ENCODE measurements at regions not wholly inside any gene's neighbourhood (a gene's known extent, or its start where the extent isn't known, plus 50 kb on each side); places are given as distances from the start of the nearest gene placed in this dataset.

DNA sequence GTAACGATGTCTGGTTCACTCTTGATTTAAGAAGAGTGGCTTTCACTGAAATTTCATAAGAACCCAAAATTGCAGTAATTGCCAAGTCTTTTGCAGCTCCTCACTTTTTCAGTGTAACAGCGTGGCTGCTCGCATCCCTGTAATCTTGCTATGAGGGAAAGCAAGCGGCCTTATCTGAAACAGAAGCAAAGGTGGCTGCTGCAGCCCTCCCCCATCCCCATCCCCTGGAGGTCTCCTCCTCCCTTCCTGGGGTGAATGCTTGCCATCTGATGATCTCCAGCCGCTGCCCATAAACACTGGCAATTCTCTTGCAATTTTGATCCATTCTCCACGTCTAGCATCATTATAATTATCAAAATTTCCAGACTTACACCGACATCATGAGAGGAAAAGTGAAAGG lies 182.5 kb upstream of the ASIC2 start:
- TF ChIP-seq POLR2A (IDR thresholded peaks at IDR 0.05), result no peak
- TF ChIP-seq, protein P1, sequence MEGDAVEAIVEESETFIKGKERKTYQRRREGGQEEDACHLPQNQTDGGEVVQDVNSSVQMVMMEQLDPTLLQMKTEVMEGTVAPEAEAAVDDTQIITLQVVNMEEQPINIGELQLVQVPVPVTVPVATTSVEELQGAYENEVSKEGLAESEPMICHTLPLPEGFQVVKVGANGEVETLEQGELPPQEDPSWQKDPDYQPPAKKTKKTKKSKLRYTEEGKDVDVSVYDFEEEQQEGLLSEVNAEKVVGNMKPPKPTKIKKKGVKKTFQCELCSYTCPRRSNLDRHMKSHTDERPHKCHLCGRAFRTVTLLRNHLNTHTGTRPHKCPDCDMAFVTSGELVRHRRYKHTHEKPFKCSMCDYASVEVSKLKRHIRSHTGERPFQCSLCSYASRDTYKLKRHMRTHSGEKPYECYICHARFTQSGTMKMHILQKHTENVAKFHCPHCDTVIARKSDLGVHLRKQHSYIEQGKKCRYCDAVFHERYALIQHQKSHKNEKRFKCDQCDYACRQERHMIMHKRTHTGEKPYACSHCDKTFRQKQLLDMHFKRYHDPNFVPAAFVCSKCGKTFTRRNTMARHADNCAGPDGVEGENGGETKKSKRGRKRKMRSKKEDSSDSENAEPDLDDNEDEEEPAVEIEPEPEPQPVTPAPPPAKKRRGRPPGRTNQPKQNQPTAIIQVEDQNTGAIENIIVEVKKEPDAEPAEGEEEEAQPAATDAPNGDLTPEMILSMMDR (IDR thresholded peaks at IDR 0.05), result no peak
- H3K27ac ChIP-seq, result no peak overlapping the region
- H3K27me3 ChIP-seq, result no peaks in the 10 kb centered on the region
- no peaks in the 10 kb centered on the region for H3K36me3 ChIP-seq
- H3K4me1 ChIP-seq, result no peaks in the 10 kb centered on the region
- H3K4me3 ChIP-seq (replicated peaks in 1 of 3), result no peak overlapping the region
- no peaks in the 10 kb centered on the region for H3K9me3 ChIP-seq
- WGBS, 2 donors, result 48 to 54% methylated on average over 7 of the region's 7 CpGs
- no peak for DNase-seq
- intact Hi-C loops (cut with DNase I), result no loop called here

DNA sequence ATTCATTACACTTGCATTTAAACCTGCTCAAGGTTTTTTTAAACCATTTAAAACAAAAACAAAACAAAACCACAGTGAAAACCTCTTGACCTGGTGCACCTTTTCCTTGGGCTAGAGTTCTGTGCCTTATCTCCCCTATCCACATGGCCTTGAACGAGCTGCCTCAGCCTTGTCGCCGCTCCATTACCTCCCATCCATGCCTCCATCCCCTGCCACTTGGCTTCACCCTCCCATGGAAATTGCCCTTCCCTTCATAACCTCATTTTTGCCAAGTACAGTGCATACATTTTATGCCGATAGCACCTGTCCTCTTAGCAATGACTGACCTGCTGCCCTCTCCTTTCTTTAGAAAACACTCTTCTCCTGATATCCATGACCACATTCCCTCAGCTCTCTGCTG lies 188.6 kb upstream of the ASIC2 start:
- H3K27me3 ChIP-seq, result no peaks in the 10 kb centered on the region
- DNase-seq, result no peak
- no peaks in the 10 kb centered on the region for H3K9me3 ChIP-seq
- 56 to 63% methylated on average over 4 of the region's 4 CpGs for WGBS, 2 donors
- no peak overlapping the region for H3K27ac ChIP-seq
- no peaks in the 10 kb centered on the region for H3K36me3 ChIP-seq
- H3K4me1 ChIP-seq, result no peaks in the 10 kb centered on the region
- intact Hi-C loops (cut with DNase I), result no loop called here
- no peak for TF ChIP-seq POLR2A (IDR thresholded peaks at IDR 0.05)
- TF ChIP-seq, protein P1 (IDR thresholded peaks at IDR 0.05), result no peak
- H3K4me3 ChIP-seq (replicated peaks in 1 of 3), result no peak overlapping the region

DNA sequence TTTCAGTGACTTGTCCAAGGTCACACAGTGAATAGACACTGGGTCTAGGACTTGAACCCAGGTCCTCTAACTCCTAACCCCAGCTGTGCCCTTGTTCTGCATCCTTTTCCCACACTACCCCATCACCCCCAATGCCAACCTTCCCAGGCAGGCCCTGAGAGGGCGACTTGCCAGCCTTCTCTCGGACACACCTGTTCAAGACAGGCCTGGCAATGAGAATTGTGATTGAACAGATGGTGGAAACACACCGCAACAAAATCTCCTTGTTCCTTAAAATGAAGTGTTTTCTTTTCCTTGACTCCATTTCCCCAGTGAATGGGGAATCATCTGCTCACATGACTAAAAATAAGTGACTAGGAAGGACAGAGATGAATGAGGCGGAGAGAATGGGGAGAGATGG lies 189.5 kb upstream of the ASIC2 start:
- DNase-seq, result no peak
- intact Hi-C loops (cut with DNase I), result no loop called here
- TF ChIP-seq, protein P1 (IDR thresholded peaks at IDR 0.05), result no peak
- TF ChIP-seq POLR2A (IDR thresholded peaks at IDR 0.05), result no peak
- Histone ChIP-seq H3K4me3 (replicated peaks in 1 of 3) (no peak overlapping the region), H3K4me1 (no peaks in the 10 kb centered on the region), H3K27me3 (no peaks in the 10 kb centered on the region), H3K36me3 (no peaks in the 10 kb centered on the region), H3K27ac (no peak overlapping the region), H3K9me3 (no peaks in the 10 kb centered on the region)
- 90 to 91% methylated on average over 4 of the region's 4 CpGs for WGBS, 2 donors

DNA sequence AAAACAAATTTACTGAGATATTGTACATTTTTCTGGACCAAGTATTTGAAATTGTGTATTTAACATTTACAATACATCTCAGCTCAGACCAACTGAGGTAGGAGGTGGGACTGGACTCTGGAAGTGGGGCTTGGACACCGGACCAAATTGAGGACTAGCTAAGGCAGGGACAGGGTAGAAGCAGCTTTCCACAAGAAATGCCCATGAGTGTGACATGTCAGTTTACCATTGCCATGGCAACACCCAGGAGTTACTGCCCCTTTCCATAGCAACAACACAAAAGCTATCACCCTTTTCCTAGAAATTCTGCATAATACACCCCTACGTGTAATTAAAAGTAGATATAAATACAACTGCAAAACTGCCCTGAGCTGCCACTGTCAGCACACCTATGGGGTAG lies 191.5 kb upstream of the ASIC2 start:
- H3K27me3 ChIP-seq, result no peaks in the 10 kb centered on the region
- no peaks in the 10 kb centered on the region for H3K36me3 ChIP-seq
- H3K4me1 ChIP-seq, result no peaks in the 10 kb centered on the region
- H3K4me3 ChIP-seq (replicated peaks in 1 of 3), result no peak overlapping the region
- no peak for DNase-seq
- 91 to 95% methylated on average over 2 of the region's 2 CpGs for WGBS, 2 donors
- H3K27ac ChIP-seq, result no peak overlapping the region
- no peaks in the 10 kb centered on the region for H3K9me3 ChIP-seq
- TF ChIP-seq POLR2A (IDR thresholded peaks at IDR 0.05), result no peak
- TF ChIP-seq, protein P1 (IDR thresholded peaks at IDR 0.05), result no peak
- intact Hi-C loops (cut with DNase I), result no loop called here

DNA sequence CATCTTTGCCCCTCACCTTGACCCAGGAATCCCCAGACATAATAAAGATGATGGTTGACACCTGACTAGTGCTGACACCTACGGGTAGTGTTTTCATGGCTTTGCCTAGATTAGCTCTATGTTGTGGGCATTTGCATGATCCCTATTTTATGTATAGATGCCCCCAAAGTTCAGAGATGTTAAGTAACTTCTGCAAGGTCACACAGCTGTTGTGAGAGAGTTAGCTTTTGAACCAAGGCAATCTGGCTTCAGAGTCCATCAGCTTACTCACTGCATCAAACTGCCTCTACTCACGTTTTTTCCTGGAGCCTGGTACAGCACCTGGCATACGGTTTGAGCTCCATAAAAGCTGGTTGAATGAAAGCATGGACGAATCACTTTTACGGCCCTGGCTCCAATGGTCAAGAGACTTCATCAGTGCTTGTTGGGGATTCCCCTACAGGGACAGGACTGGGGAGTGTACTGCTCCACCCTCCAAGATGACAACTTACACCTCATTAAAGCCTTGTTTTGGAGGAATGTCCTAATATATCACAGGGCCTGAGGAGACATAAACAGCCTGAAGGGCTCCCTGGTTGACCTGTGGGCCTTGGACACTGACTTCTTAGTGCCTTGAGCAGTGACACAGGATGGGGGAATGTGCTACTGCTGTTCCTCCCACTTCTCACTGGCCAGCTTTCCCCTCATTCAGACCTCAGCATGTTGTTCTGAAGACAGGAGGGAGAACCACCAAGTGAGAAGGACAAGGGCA lies 193.2 kb upstream of the ASIC2 start:
- no peaks in the 10 kb centered on the region for H3K9me3 ChIP-seq
- intact Hi-C loops (cut with DNase I), result no loop called here
- H3K36me3 ChIP-seq, result no peaks in the 10 kb centered on the region
- DNase-seq, result no peak
- no peaks in the 10 kb centered on the region for H3K27me3 ChIP-seq
- TF ChIP-seq POLR2A (IDR thresholded peaks at IDR 0.05), result no peak
- TF ChIP-seq, protein P1 (IDR thresholded peaks at IDR 0.05), result no peak
- WGBS, 2 donors, result 80 to 84% methylated on average over 5 of the region's 5 CpGs
- H3K27ac ChIP-seq, result no peak overlapping the region
- H3K4me3 ChIP-seq (replicated peaks in 1 of 3), result no peak overlapping the region
- no peaks in the 10 kb centered on the region for H3K4me1 ChIP-seq
